Endothelial cell (in vitro differentiated cells): ENCODE measurements at regions not wholly inside any gene's neighbourhood (a gene's known extent, or its start where the extent isn't known, plus 50 kb on each side); places are given as distances from the start of the nearest gene placed in this dataset.

Source experiments
- DNase-seq: peaks from one replicate; pipeline ENCODE4 v3.0.0; 2021; ENCODE audit warnings: low spot score
- H3K27ac Mint-ChIP-seq: one replicate; pipeline ENCODE4 v1.8.0; 2021; ENCODE audit warnings: mixed read lengths, inconsistent platforms; ENCODE audit not compliant: unreplicated experiment
- H3K27me3 Mint-ChIP-seq: one replicate; pipeline ENCODE4 v1.8.0; 2021; ENCODE audit warnings: mild to moderate bottlenecking, moderate library complexity, mixed read lengths, inconsistent platforms; ENCODE audit not compliant: unreplicated experiment
- H3K36me3 Mint-ChIP-seq: one replicate; pipeline ENCODE4 v1.8.0; 2021; ENCODE audit warnings: mild to moderate bottlenecking, low read depth, mixed read lengths, inconsistent platforms; ENCODE audit not compliant: unreplicated experiment
- H3K4me1 Mint-ChIP-seq: one replicate; pipeline ENCODE4 v1.8.0; 2021; ENCODE audit warnings: mild to moderate bottlenecking, mixed read lengths, inconsistent platforms; ENCODE audit not compliant: unreplicated experiment
- H3K4me3 Mint-ChIP-seq: one replicate; pipeline ENCODE4 v1.8.0; 2021; ENCODE audit warnings: mild to moderate bottlenecking, mixed read lengths, inconsistent platforms; ENCODE audit not compliant: unreplicated experiment
- H3K9me3 Mint-ChIP-seq: one replicate; pipeline ENCODE4 v1.8.0; 2021; ENCODE audit warnings: mixed read lengths, inconsistent platforms; ENCODE audit not compliant: unreplicated experiment
- TF ChIP-seq, protein P1 (sequence below): fragments of 200-600 bp; sonication (generic); IDR thresholded peaks from one replicate; pipeline ENCODE4 v1.5.0; 2021; ENCODE audit warnings: antibody characterized with exemption; ENCODE audit not compliant: unreplicated experiment

DNA sequence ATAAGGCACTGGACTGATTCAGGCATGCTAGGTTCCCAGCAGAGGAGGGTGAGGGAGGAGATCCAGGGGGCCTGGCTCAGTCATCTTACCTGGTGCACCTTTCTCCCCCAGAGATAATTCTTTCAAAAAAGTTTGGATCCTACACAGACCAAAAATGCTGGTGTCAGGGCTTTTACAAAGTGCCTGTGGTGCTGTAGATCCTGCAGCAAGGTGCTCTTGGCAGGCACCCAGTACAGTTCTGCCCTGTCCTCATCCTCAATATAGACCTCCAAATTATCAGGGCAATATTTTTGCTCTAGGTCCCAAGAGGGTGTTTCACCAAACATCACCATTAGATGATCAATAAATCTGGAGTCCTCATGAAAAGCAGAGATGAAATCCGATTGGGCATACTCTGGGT lies 78.5 kb upstream of the IGFBP3 start:
- no peaks in the 10 kb centered on the region for H3K36me3 Mint-ChIP-seq
- H3K4me3 Mint-ChIP-seq, result no peak overlapping the region
- no peaks in the 10 kb centered on the region for H3K4me1 Mint-ChIP-seq
- no peaks in the 10 kb centered on the region for H3K9me3 Mint-ChIP-seq
- TF ChIP-seq, protein P1, sequence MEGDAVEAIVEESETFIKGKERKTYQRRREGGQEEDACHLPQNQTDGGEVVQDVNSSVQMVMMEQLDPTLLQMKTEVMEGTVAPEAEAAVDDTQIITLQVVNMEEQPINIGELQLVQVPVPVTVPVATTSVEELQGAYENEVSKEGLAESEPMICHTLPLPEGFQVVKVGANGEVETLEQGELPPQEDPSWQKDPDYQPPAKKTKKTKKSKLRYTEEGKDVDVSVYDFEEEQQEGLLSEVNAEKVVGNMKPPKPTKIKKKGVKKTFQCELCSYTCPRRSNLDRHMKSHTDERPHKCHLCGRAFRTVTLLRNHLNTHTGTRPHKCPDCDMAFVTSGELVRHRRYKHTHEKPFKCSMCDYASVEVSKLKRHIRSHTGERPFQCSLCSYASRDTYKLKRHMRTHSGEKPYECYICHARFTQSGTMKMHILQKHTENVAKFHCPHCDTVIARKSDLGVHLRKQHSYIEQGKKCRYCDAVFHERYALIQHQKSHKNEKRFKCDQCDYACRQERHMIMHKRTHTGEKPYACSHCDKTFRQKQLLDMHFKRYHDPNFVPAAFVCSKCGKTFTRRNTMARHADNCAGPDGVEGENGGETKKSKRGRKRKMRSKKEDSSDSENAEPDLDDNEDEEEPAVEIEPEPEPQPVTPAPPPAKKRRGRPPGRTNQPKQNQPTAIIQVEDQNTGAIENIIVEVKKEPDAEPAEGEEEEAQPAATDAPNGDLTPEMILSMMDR, result no peak
- DNase-seq, result no peak
- peaks cover 4% of the 10 kb centered on the region for H3K27me3 Mint-ChIP-seq
- H3K27ac Mint-ChIP-seq, result no peak overlapping the region

DNA sequence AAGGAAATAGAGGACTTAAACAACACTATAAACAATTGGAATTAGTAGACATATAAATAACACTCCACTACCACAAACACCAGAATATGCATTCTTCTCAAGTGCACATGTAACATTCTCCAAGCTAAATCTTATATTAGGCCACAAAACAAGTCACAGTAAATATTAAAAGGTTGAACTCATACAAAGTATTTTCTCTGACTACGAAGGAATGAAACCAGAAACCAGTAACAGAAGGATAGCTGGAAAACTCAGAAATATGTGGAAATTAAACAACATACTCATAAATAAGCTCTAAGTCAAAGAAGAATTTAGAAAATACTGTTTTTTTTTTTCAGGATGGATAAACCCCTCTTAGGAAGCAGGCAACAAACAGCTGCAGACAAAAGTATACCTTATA lies 77.4 kb upstream of the IGFBP3 start:
- H3K4me3 Mint-ChIP-seq, result no peak overlapping the region
- TF ChIP-seq, protein P1, result no peak
- H3K9me3 Mint-ChIP-seq, result no peaks in the 10 kb centered on the region
- DNase-seq, result no peak
- H3K4me1 Mint-ChIP-seq, result no peaks in the 10 kb centered on the region
- H3K36me3 Mint-ChIP-seq, result no peaks in the 10 kb centered on the region
- no peak overlapping the region for H3K27ac Mint-ChIP-seq
- H3K27me3 Mint-ChIP-seq, result peaks cover 4% of the 10 kb centered on the region

DNA sequence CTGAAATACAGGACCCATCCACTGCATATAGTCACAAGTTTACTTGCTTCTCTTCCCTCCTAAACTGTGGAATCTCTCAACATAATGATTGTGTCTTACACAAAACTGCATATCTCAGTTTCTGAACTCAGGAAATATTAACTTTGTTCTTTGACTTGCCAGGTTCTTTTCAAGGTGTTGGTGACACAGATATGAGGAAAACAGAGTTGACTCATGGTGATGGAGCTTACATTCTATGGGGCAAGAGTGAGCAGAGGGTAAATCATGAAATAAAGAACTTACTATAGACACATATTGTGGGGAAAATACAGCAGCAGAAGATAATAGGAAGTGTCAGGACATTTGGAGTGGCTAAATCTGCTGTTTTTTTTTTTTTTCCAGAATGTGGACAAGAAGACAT lies 72.5 kb upstream of the IGFBP3 start:
- Mint-ChIP-seq H3K27me3 (peaks cover 3% of the 10 kb centered on the region), H3K4me3 (no peak overlapping the region), H3K4me1 (peaks cover 7% of the 10 kb centered on the region), H3K9me3 (no peaks in the 10 kb centered on the region), H3K36me3 (no peaks in the 10 kb centered on the region), H3K27ac (no peak overlapping the region)
- no peak for DNase-seq
- TF ChIP-seq, protein P1, result no peak

DNA sequence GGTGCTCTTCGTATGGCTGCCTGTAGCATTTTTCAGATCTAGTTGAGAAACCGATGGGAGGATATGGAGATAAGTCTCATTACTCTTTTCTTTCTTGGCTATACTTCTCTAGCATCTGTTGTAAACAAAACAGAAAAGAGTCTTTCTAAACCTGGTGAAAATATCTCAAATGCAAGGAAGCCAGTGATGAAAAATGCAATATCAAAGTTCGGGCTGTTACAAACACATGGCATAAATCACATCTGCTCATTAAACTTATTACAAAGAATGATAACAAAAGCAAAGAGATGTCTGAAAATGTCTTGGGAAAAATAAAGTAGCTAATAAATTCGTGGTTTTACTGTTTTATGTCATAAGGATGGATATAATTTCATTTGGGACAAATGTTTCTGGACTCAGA lies 71.8 kb upstream of the IGFBP3 start:
- Mint-ChIP-seq H3K27me3 (peaks cover 1% of the 10 kb centered on the region), H3K4me1 (peaks cover 7% of the 10 kb centered on the region), H3K36me3 (no peaks in the 10 kb centered on the region), H3K9me3 (no peaks in the 10 kb centered on the region), H3K27ac (no peak overlapping the region), H3K4me3 (no peak overlapping the region)
- TF ChIP-seq, protein P1, result no peak
- DNase-seq, result no peak

DNA sequence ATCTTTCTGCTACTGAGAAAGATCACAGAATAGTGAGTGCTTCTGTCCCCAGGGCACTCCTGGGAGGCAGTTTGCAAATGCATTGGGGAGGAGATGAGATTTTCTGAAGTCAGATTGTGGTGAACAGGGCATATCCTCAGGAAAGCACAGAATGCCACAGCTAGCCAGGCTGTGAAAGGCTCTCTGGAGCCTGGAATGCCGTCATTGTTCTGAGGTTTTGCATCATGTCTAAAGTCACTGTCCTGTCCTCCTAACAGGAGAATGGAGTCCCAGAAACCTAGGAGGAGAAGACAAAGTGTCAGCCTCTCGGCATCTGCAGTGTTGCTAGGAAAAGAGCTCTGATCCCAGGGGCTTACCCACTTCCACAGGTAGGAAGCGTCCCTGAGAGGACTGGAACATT lies 69.2 kb upstream of the IGFBP3 start:
- Mint-ChIP-seq H3K9me3 (no peaks in the 10 kb centered on the region), H3K27ac (no peak overlapping the region), H3K4me1 (peaks cover 7% of the 10 kb centered on the region), H3K27me3 (peaks cover 7% of the 10 kb centered on the region), H3K4me3 (no peak overlapping the region), H3K36me3 (no peaks in the 10 kb centered on the region)
- no peak for DNase-seq
- TF ChIP-seq, protein P1, result no peak
